ENCODE measurements at regions not wholly inside any gene's neighbourhood (a gene's known extent, or its start where the extent isn't known, plus 50 kb on each side); places are given as distances from the start of the nearest gene placed in this dataset.

GRCh38 chr21:21622460-21623234 is 624.4 kb downstream of the NCAM2 start:
- Histone ChIP-seq H3K27me3 (no peaks in the 10 kb centered on the region), H3K9me3 (no peaks in the 10 kb centered on the region), H3K36me3 (no peaks in the 10 kb centered on the region), H3K27ac (no peak overlapping the region), H3K4me3 (no peak overlapping the region), H3K4me1 (no peaks in the 10 kb centered on the region)
- TF ChIP-seq CTCF (IDR thresholded peaks at IDR 0.05) (no peak), POLR2A (IDR thresholded peaks at IDR 0.05) (no peak)
- no peak for DNase-seq
- intact Hi-C loops (cut with DNase I; ENCODE audit: low total_unique reads) = no loop called here

- Histone ChIP-seq H3K27me3 (no peaks in the 10 kb centered on the region), H3K4me3 (no peak overlapping the region), H3K27ac (no peak overlapping the region), H3K4me1 (no peaks in the 10 kb centered on the region), H3K9me3 (no peaks in the 10 kb centered on the region), H3K36me3 (no peaks in the 10 kb centered on the region)
- no peak for DNase-seq
- intact Hi-C loops (cut with DNase I; ENCODE audit: low total_unique reads) = no loop called here
- no peak for TF ChIP-seq CTCF (IDR thresholded peaks at IDR 0.05)
- TF ChIP-seq POLR2A (IDR thresholded peaks at IDR 0.05) = no peak
Observed at GRCh38 chr21:21624674-21625073, 626.5 kb downstream of the NCAM2 start.

- intact Hi-C loops (cut with DNase I; ENCODE audit: low total_unique reads) = no loop called here
- Histone ChIP-seq H3K4me1 (no peaks in the 10 kb centered on the region), H3K27ac (no peak overlapping the region), H3K9me3 (no peaks in the 10 kb centered on the region), H3K4me3 (no peak overlapping the region), H3K27me3 (no peaks in the 10 kb centered on the region), H3K36me3 (no peaks in the 10 kb centered on the region)
- no peak for TF ChIP-seq CTCF (IDR thresholded peaks at IDR 0.05)
- no peak for TF ChIP-seq POLR2A (IDR thresholded peaks at IDR 0.05)
- DNase-seq = no peak
Observed at GRCh38 chr21:21631961-21632360, 633.8 kb downstream of the NCAM2 start.

- Histone ChIP-seq H3K9me3 (no peaks in the 10 kb centered on the region), H3K27me3 (no peaks in the 10 kb centered on the region), H3K4me1 (no peaks in the 10 kb centered on the region), H3K27ac (no peak overlapping the region), H3K36me3 (no peaks in the 10 kb centered on the region), H3K4me3 (no peak overlapping the region)
- no peak for TF ChIP-seq POLR2A (IDR thresholded peaks at IDR 0.05)
- no peak for TF ChIP-seq CTCF (IDR thresholded peaks at IDR 0.05)
- DNase-seq = no peak
- intact Hi-C loops (cut with DNase I; ENCODE audit: low total_unique reads) = no loop called here
Observed at GRCh38 chr21:21632926-21633325, 634.7 kb downstream of the NCAM2 start.

GRCh38 chr21:21661741-21662140 is 663.5 kb downstream of the NCAM2 start:
- Histone ChIP-seq H3K27ac (no peak overlapping the region), H3K4me3 (no peak overlapping the region), H3K27me3 (no peaks in the 10 kb centered on the region), H3K9me3 (no peaks in the 10 kb centered on the region), H3K36me3 (no peaks in the 10 kb centered on the region), H3K4me1 (no peaks in the 10 kb centered on the region)
- TF ChIP-seq POLR2A (IDR thresholded peaks at IDR 0.05) (no peak), CTCF (IDR thresholded peaks at IDR 0.05) (no peak)
- intact Hi-C loops (cut with DNase I; ENCODE audit: low total_unique reads) = no loop called here
- no peak for DNase-seq

All from uterus (tissue), 3 donors.